GM19467 (cell line): ENCODE measurements at regions not wholly inside any gene's neighbourhood (a gene's known extent, or its start where the extent isn't known, plus 50 kb on each side); places are given as distances from the start of the nearest gene placed in this dataset.

Experiments
- ATAC-seq: cut with Tn5 transposase; IDR thresholded peaks from one replicate; pipeline ENCODE4 v1.9.1; 2021; ENCODE audit warnings: mild to moderate bottlenecking, moderate library complexity; ENCODE audit not compliant: unreplicated experiment

GRCh38 chr5:6831678-6832671, 118.7 kb downstream of the TENT4A start:
- ATAC-seq: no peak

DNA sequence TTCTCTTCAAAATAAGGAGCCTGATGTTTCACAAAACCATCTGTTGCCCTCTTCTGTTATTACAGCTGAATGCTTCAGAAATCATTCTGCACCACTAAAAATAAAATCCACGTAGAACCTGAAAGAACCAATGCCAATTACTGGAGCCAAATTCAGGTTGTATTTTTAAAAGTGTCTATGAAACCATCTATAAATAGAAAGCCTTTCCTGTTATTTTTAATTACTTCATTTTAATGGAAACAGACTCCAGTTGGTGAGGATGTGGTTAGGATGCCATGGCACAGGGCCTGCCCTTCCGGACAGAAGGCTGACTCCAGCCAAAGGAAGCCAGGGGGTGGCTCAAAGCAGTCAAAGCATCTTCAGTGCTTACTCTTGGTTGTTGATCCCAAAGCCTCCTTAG, 119.8 kb downstream of the TENT4A start:
- no peak for ATAC-seq

GRCh38 chr5:6833406-6833805, 120.2 kb downstream of the TENT4A start:
- no peak for ATAC-seq

- no peak for ATAC-seq
These were observed 123.9 kb downstream of the TENT4A start for GRCh38 chr5:6837095-6837494.

DNA sequence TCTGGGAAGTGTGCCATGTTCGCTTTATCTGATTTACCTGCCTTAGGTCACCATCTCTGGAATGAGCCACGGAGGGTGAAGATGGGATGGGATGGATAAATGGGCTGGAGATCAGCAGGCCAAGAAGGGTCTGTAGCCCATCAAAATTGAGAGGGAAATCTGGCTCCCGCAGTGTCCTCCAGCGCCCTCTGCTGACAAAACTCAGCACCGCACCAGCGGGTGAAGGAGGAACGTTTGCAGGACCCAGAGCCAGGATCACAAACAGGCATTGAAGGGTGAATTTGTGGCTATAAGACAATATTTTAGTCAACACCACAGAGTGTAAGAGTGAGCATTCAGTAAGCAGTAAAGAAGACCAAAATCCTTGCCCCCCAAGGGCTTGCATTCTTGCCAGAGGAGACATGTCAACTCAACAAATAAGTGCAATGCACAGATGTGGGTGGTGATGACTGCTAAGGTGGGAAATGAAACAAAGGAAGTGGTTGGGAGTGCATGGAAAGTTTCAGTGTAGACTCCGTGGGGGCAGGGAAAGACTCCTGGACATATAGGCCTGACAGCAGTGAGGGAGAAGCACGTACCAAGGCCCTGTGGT, 124.4 kb downstream of the TENT4A start:
- ATAC-seq: no peak

GRCh38 chr5:6838736-6839135, 125.5 kb downstream of the TENT4A start:
- no peak for ATAC-seq

- ATAC-seq: no peak
These were observed 127.0 kb downstream of the TENT4A start for GRCh38 chr5:6840136-6840793.

DNA sequence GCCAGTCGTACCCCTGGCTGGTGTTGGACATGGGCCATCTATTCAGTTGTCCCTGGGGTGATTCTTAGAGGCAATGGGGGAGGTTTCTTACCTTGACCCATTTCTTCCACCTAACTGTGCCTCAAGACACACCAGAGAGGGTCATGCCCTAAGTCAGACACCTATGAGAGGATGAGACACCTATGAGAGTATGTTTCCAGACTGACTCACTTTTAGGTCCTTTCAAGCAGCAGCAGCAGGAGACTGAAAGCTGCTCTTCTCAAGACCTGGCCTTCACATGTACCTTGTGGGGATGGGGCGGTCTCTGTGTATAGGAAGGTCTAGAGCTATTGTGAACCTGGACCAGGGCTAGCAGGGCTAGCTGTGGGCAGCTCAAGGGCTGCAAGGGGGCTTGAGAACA, 130.1 kb downstream of the TENT4A start:
- no peak for ATAC-seq

DNA sequence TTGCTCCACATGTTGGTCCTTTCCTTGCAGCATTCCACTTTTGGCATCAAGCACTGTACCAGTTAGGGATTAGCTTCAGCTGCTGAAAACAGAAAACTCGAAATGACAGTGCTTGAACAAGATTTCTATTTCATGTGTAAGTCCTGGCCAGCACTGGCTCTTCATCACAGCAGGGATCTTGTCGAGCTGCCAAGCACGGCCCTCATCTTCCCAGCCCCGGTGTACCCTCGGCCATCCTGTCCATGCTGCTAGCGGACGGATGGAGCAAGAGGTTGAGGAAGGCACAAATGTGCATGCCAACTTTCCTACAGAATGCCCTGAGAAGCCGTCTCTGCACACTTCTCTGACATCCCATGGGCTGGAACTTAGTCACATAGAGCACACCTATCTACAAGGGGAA, 130.6 kb downstream of the TENT4A start:
- no peak for ATAC-seq

GRCh38 chr5:6845856-6846255, 132.6 kb downstream of the TENT4A start:
- ATAC-seq: no peak

- no peak for ATAC-seq
These were observed 134.6 kb downstream of the TENT4A start for GRCh38 chr5:6847870-6848269.

GRCh38 chr5:6849316-6850105, 136.3 kb downstream of the TENT4A start:
- ATAC-seq: no peak

GRCh38 chr5:6850106-6850432, 136.8 kb downstream of the TENT4A start:
- no peak for ATAC-seq

- ATAC-seq: no peak
These were observed 143.4 kb downstream of the TENT4A start for GRCh38 chr5:6856653-6857052.

DNA sequence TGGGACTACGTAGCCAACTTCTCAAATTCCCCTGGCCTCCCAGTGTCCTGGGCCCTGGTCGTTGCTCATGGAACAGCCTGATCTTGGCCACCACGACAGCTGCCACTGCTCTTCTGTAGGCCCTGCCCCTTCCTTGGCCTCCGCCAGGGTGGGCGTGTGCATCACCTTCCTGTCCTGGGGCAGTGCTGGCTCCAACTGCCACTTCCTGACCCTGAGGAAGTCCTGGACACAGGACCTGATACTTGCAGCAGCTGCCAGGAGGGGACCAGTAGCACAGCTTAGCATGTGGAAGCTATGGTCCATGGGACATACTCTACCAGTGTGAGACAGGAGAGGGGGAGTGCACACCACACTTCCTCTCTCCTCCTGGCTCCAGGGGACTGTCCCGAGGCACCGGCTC, 145.2 kb downstream of the TENT4A start:
- ATAC-seq: no peak

DNA sequence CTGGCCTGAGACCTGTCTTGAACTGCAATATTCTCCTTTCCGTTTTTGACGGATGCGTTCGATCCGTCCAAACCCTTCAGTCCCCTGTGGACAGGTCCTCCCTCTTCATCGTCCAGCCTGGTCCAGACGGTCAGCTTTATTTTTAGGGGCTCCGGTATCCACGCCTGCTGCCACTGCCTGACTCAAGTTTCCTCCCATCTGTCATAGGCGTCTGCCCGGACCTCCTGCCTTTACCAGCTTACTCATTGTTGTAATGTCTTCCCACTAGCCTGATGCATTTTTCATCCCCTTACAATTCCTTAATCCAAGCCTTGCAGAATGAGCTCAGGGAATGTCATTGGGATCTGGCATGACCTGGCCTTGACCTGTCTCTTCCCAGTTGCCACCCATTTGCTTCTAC, 145.8 kb downstream of the TENT4A start:
- ATAC-seq: no peak

- no peak for ATAC-seq
These were observed 146.9 kb downstream of the TENT4A start for GRCh38 chr5:6859951-6860638.

DNA sequence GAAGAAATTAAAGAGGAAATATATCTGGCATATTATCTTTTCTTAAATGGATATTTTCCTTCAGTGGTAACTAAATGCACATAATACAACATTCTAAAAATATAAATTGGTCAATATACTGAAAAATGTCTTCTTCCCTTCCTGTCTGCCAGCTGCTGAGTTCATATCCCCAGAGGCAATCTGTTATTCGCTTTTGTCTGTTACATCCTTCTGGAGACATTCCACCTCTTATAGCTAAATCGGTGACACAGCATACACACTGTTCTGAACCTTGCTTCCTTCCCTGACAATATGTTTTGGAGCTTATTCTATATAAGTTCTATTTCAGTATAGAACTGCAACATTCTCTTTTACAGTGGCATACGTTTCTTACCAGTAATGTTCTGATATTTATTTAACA, 147.8 kb downstream of the TENT4A start:
- ATAC-seq: no peak

DNA sequence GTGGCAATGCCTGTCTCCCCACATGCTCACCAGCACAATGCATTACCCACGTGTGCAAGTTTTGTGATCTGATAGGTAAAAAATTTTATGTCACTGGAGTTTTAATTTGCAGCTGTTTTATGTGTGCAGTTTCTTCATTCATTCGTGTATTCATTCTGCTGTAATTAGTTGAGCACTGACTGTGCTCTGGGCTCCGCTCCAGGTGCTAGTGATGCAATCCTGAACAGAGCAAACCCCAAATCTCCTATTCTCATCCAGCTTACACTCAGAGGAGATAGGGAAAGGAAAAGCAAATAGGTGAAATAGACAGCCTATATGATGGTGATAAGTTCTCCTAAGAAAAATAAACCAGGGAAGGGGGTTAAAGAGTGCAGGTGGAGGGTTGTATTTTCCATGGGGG, 148.4 kb downstream of the TENT4A start:
- ATAC-seq: no peak

DNA sequence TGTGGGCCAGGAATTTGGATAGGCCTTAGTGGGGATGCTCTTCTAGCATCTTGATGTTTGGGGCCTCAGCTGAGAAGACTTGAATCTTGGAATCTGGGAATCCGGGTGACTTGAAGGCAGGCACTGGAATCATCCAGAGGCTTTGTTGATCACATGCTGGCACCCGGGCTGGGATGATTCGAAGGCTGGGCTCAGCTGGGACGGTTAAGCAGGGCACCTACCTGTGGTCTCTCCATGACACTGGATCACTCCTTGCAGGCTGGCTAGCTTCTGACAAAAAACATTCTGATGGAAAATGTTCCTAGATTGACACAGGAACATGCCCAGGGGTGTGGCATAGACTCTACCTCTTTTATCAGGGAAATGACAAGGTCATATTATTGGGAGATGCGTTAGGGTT, 149.1 kb downstream of the TENT4A start:
- ATAC-seq: no peak

DNA sequence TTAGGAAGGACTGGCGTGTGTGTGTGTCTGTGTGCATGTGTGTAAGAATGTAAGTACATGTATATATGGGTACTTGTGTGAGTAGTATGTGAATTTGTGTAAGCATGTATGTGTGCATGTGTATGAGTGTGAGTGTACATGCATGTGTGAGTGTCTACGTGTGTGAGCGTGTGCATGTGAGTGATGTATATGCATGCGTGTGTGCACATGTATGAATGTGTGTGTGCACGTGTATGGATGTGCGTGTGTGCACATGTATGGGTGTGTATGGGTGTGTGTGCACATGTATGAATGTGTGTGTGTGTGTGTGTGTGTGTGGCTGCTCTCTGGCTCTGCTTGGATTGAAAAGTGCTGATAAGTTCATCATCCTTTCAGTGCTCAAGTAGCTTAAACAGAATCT, 154.5 kb downstream of the TENT4A start:
- ATAC-seq: no peak
